ENCODE measurements at regions not wholly inside any gene's neighbourhood (a gene's known extent, or its start where the extent isn't known, plus 50 kb on each side); places are given as distances from the start of the nearest gene placed in this dataset.

- ChIA-PET POLR2A (no interaction called here), CTCF (no interaction called here)
- Histone ChIP-seq H3K4me3 (ENCODE audit: low read depth, low read length) (no peak overlapping the region), H3K27me3 (ENCODE audit: control insufficient read depth, insufficient read depth, low read length) (no peaks in the 10 kb centered on the region), H3K36me3 (ENCODE audit: control insufficient read depth, insufficient read depth, low read length) (no peaks in the 10 kb centered on the region)
- no peak for DNase-seq (ENCODE audit: low read depth)
- TF ChIP-seq, protein P1, sequence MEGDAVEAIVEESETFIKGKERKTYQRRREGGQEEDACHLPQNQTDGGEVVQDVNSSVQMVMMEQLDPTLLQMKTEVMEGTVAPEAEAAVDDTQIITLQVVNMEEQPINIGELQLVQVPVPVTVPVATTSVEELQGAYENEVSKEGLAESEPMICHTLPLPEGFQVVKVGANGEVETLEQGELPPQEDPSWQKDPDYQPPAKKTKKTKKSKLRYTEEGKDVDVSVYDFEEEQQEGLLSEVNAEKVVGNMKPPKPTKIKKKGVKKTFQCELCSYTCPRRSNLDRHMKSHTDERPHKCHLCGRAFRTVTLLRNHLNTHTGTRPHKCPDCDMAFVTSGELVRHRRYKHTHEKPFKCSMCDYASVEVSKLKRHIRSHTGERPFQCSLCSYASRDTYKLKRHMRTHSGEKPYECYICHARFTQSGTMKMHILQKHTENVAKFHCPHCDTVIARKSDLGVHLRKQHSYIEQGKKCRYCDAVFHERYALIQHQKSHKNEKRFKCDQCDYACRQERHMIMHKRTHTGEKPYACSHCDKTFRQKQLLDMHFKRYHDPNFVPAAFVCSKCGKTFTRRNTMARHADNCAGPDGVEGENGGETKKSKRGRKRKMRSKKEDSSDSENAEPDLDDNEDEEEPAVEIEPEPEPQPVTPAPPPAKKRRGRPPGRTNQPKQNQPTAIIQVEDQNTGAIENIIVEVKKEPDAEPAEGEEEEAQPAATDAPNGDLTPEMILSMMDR (IDR thresholded peaks at IDR 0.05; ENCODE audit: insufficient read depth, low read depth, low read length) = no peak
Measured at GRCh38 chr16:9231039-9231438, 139.6 kb downstream of the HAPSTR1 start.

- no peak for DNase-seq (ENCODE audit: low read depth)
- no peaks in the 10 kb centered on the region for H3K36me3 ChIP-seq (ENCODE audit: control insufficient read depth, insufficient read depth, low read length)
- TF ChIP-seq, protein P1 (IDR thresholded peaks at IDR 0.05; ENCODE audit: insufficient read depth, low read depth, low read length) = no peak
- no peaks in the 10 kb centered on the region for H3K27me3 ChIP-seq (ENCODE audit: control insufficient read depth, insufficient read depth, low read length)
- ChIA-PET CTCF (no interaction called here), POLR2A (no interaction called here)
- no peak overlapping the region for H3K4me3 ChIP-seq (ENCODE audit: low read depth, low read length)
Measured at GRCh38 chr16:9232102-9232770, 140.8 kb downstream of the HAPSTR1 start.

- H3K27me3 ChIP-seq (ENCODE audit: control insufficient read depth, insufficient read depth, low read length) = no peaks in the 10 kb centered on the region
- TF ChIP-seq, protein P1 (IDR thresholded peaks at IDR 0.05; ENCODE audit: insufficient read depth, low read depth, low read length) = no peak
- no peak overlapping the region for H3K4me3 ChIP-seq (ENCODE audit: low read depth, low read length)
- DNase-seq (ENCODE audit: low read depth) = no peak
- ChIA-PET CTCF (no interaction called here), POLR2A (no interaction called here)
- H3K36me3 ChIP-seq (ENCODE audit: control insufficient read depth, insufficient read depth, low read length) = no peaks in the 10 kb centered on the region
Measured at GRCh38 chr16:9235867-9236266, 144.4 kb downstream of the HAPSTR1 start.

DNA sequence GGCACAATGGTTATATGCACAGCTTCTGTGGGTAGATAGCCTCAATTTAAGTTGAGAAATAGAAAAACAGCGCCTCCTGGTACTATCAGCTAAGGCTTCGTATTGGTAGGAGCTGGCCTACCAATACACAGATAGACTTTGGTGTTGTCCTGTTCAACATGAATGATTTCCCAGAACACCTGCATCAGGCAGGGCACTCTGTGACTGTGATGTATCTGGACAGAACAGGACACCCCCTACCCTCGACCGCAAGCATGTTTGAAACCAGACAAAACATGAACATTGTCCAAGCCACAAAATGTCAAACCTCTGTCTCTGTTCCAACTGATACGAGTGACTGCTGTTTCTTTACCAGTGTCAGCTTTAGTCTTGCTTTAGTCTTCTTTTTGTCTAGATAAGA, 144.9 kb downstream of the HAPSTR1 start:
- no peaks in the 10 kb centered on the region for H3K27me3 ChIP-seq (ENCODE audit: control insufficient read depth, insufficient read depth, low read length)
- POLR2A ChIA-PET = no interaction called here
- H3K36me3 ChIP-seq (ENCODE audit: control insufficient read depth, insufficient read depth, low read length) = no peaks in the 10 kb centered on the region
- no peak for DNase-seq (ENCODE audit: low read depth)
- H3K4me3 ChIP-seq (ENCODE audit: low read depth, low read length) = no peak overlapping the region
- CTCF ChIA-PET = no interaction called here
- TF ChIP-seq, protein P1 (IDR thresholded peaks at IDR 0.05; ENCODE audit: insufficient read depth, low read depth, low read length) = no peak

GRCh38 chr16:9238346-9238745, 146.9 kb downstream of the HAPSTR1 start:
- ChIA-PET CTCF (interaction anchor here (1.5 kb wide), 1 partner anchor 18 kb away, joined by 3 read pairs; no protein-coding TSS in a partner anchor), POLR2A (no interaction called here)
- TF ChIP-seq, protein P1 (IDR thresholded peaks at IDR 0.05; ENCODE audit: insufficient read depth, low read depth, low read length) = no peak
- Histone ChIP-seq H3K36me3 (ENCODE audit: control insufficient read depth, insufficient read depth, low read length) (no peaks in the 10 kb centered on the region), H3K27me3 (ENCODE audit: control insufficient read depth, insufficient read depth, low read length) (no peaks in the 10 kb centered on the region), H3K4me3 (ENCODE audit: low read depth, low read length) (no peak overlapping the region)
- DNase-seq (ENCODE audit: low read depth) = no peak

All from BJ (cell line).